ENCODE measurements at regions not wholly inside any gene's neighbourhood (a gene's known extent, or its start where the extent isn't known, plus 50 kb on each side); places are given as distances from the start of the nearest gene placed in this dataset.
A peak's percentile ranks its signal among the peaks of the same experiment; 100 is the strongest.

DNA sequence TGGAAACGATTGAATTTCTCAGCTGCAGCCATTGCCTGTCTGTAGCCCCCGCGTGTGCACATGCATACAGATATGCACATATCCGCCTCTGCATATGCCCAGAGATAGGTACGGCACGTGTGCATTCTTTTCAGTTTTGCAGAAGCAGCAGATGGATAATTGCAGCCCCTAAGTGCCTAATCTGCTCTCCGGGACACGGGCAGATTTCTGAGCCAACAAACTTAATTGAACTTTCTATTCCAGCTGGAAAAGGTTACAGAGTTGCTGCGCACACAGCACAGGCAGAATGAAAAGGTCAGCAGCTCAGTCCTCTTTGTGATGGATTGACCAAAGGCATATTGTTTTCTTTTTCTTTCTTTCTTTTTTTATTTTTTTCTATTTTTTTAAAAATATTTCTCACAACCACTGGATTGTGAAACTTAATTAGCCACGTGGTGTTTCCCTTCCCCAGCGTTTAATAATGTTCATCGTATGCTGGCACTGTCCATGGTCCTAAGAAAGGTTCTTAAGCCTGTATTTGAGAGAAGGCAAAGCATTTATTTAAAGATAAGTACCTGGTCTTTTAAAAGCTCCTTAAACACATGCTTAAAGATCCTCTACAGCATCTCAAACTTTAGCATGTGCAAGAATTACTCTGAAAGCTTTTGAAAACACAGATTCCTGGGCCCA is 270.2 kb upstream of the BRINP1 start:
- DNase-seq (ENCODE audit: low spot score) = peak; percentile 56

DNA sequence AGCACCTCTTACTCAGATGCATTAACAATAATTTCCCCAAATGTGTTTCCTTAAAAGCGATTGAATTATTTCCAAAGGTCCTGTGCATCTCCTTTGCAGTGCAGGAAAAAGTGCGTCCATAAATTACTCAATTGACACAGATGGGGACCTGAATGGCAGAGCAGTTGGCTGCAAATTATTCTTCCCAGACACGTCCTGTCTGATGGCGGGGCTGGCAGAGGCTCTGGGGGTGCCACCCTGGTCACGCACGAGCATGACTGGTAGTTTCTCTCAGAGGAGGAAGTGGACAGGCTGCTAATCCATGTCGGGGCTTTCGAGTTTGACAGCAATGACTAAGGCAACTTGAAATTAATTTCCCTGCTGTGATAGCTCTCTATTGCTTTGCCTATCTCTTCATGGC is 264.8 kb upstream of the BRINP1 start:
- DNase-seq (ENCODE audit: low spot score) = no peak

DNA sequence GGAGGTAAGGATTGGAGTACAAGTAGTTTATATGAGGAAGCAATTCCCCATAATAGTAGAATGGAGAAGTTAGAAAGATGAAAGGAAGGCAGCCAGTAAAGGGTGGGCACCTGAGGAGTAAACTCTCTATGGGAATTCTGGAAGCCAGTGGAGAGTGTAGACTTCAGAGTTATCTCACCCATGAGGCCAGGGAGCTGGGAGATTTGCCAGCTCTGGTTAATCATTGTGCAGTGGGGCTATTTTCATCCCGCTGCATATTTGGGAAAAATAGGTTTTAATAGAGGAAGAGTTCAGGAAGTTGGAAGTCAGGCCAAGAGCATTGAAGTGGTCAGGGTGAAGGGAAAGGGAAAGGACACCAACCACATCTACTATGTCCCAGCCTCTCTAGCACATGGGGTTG is 242.3 kb upstream of the BRINP1 start:
- no peak for DNase-seq (ENCODE audit: low spot score)

DNA sequence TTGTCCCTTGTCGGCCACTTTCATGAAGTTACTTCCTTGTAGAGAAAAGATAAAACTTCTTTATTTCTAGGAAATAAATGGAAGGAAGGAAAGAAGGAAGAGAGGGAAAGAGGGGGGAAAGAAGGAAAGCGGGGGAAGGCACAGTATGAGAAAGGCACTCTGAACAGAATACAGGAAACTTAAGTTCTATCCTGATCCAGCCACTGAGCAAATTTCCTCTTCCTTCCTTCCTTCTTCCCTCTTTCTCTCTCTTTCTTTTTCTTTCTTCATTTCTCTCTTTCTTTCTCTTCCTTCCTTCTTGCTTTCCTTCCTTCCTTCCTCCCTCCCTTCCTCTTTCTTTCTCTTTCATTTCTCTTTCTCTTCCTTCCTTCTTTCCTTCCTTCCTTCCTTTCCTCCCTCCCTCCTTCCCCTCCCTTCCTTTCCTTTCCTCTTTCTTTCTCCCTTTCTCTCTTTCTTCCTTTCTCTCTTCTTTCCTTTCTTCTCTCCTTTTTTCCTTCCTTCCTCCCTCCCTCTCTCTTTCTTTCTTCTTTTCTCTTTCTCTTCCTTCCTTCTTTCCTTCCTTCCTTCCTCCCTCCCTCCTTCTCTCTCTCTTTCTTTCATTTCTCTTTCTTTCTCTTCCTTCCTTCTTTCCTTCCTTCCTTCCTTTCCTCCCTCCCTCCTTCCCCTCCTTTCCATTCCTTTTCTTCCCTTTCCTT is 240.2 kb upstream of the BRINP1 start:
- no peak for DNase-seq (ENCODE audit: low spot score)

DNA sequence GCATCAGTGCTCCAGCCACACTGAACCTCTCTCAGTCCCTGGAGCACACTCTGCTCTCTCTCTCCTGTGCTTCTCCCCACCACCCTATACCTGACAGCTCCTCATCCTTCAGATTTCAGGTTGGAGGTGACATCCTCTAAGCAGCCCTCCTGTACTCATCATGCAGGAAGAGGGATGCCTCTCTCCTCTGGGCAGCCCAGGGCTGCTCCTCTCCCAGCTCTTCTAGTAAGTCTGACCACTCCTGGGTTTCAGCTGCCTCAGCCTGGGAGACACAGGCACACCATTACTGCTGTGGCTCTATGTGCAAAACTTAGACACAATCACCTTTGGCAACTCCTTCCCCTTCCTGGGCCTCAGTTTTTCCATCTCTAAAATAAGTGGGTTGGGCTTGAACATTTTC is 232.4 kb upstream of the BRINP1 start:
- DNase-seq (ENCODE audit: low spot score) = no peak

DNA sequence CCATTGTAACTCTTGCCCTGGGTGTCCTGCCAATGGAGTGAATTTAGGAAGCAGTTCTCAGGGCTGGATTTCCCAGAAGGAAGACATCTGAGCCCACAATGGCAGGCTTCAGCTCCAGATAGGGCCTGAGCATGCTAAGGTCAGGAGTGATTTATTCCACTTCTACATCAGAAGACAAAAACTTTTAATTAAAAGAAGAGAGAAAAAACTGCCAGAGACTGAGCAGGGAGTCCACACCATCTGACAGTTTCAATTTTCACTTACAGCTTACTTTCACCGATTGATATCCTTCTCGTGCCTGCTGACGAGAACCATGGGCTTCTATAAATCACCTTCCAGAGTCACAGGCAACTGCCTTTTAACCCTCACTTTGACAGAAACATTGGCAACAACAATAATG is 228.3 kb upstream of the BRINP1 start:
- no peak for DNase-seq (ENCODE audit: low spot score)

DNA sequence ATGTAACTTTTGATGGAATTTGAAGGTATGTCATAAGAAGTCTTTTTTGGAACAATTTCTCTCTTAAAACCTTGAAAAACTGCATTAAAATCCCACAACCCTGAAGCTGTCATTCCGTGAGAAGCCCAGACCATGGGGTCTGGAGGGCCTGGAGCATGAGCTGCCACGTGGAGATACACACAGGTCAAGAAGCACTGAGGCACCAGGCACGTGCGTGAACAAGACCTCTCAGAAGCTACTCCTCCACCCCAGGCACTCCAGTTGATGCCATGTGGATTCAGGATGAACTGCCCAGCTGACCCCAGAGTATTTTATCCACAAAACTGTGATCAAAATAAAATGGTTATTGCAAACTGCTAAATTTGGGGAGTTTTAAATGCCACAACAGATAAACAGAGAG is 227.5 kb upstream of the BRINP1 start:
- DNase-seq (ENCODE audit: low spot score) = no peak

DNA sequence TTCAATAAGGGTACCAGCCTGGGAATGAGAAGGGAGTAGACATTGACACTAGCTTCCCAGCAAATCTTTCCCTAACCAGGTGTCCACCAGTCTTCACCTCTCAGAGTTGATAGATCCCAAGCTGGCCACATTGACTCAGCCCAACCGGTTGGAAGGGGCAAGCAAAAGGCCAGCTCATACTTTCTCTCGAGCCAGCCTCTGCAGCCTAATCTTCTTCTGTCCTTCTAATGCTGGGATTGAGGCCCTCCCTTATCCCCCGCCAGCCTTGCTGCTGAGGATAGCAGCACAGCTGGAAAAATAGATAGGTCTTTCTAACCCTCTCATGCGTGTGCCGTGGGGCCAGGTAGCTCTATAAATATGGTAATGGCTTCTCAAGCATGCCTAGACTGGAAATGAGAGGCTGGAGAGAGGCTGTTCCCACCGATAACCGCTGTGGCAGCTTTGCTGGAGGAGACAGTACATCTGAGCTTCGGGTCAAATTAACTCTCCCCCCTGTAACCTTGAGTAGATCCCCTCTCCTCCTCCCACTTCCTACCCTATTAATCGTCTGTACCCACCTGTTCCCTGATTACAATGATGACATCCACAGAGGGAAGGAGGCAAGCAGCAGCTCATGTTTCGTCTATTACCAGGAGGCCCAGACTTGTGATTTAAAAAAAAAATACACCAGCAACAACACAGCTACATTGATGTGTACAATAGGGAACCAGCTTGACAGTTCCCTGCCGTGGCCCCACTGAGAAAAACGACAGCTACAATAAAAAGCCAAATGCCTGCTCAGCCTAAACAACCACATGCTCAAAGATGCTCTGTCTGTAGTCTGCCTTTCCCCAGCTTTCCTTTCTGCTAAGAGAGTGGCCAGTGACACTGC is 219.9 kb upstream of the BRINP1 start:
- DNase-seq (ENCODE audit: low spot score) = no peak

DNA sequence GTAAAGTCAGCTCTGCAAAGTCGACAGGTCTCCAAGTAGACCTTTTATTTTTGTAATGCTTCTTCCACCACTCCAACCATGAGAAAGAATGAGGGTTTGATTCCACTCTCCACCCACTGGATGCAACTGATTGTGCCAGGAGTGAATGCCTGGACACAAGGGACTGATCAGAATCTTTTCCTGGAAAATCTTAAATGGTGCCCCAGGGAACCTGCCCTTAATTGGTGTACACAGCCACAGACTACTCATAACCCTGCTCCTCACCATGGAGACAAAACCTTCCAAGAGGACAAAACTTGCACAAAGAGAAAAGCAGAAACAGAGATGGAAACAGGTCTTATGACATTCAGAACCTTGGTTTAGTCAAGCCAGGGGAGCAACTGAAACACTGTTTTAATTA is 208.6 kb upstream of the BRINP1 start:
- DNase-seq (ENCODE audit: low spot score) = no peak

DNA sequence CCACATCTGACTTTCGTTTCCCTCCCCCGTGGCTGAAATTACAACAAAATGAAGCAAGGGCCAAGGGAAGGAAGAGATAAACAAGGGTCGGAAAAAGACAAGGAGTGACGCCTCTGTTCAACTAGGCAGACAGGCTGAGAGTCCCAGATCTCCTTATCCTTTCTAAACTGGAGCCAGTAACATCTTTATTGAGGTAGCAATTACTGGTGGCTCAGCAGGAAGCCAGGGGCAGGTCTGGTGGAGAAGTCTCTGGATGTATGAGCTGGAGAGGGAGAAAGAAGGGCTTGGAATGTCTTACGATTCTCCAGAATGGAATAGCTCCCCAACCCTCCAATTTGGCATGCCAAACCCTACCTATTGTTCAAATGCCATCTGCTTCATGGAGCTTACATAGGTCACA is 190.8 kb upstream of the BRINP1 start:
- no peak for DNase-seq (ENCODE audit: low spot score)

DNA sequence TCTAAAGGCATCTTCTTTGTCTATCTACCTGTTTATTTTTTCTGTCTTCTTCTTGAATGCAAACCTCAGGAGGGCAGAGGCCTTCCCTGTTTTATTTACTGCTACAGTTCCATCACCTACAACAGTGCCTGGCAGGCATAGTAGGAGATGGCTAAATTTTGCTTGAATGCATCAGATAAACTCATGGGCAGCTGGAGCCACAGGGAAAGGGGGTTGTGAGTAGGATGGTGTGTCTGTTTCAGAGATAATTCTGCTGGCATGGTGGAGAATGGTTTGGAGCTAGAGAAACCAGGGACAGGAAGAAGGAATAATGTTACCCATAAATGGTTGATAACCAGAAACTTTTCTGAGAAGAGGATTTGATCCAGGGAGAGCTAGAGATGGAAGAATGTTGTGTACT is 189.8 kb upstream of the BRINP1 start:
- DNase-seq (ENCODE audit: low spot score) = no peak

DNA sequence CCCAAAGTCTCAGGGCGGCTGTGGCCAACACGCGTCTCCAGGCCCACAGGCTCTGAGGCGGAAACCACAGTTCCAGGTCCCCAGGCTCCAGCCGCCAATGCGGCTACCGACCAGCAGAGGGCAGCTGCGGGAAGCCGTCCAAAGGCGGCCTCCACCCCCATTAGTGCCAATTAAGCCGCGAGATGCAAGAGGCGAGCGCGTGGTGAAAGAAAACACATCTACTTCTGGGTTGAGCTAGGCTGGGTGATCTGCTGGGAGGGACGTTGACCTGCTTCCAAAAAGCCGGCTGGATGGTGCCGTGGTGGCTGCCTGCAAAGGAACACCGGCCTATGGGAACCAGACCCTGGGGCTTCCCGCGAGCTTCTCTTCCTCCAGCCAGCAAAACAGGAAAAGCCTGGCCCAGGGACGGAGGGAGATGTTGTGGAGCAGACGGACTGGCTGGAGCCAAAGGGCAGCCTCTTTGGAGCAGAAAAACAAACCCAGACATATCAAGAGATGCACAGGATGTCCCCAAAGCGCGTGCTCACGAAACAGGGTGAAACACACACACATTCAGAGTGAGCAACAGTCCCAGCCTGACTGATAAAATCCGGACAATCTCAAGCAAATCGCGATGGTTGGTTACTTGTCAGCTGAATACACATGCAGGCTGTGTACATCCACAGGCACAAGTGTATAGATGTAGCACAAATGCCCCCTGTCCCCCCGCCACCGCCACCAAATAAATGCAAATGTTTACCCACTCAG is 187.1 kb upstream of the BRINP1 start:
- peak; percentile 86 for DNase-seq (ENCODE audit: low spot score)

DNA sequence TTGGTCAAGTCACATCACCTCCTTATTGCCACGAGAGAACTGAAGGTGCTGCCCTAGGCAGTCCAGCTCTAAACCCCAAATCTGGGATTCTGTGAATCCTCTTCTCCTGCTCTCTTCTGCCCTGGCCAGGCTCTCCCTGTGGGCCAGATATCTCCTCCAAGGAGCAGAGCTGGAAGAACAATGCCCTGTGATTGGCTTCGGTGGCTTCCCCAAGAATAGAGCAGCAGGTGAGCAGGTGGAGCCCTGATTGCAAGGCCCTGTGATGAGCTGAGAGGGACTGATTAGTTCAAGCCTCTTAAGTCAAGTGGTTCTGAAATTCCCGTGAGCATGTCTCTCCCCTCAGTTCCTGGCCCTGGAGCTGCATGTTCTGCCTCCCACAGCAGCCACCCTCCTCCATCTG is 175.3 kb upstream of the BRINP1 start:
- DNase-seq (ENCODE audit: low spot score) = no peak

DNA sequence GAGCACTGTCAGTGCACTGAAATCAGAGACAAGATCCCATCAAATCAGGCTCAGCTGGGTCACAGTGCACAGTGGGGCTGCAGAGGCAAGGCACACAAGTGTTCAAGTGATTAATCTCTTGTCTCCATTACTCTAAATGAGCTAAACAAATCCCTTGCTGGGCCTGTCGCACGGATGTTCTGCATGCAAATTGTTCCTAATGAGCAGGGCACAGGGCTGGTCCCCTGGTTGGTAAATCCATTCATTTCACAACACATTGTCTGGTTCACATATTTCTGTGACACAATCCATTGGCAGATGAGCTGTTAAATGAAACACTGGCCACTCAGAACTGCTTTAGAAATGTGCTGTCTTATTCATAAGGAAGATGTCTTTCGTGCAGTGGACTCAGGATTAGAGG is 167.9 kb upstream of the BRINP1 start:
- no peak for DNase-seq (ENCODE audit: low spot score)

DNA sequence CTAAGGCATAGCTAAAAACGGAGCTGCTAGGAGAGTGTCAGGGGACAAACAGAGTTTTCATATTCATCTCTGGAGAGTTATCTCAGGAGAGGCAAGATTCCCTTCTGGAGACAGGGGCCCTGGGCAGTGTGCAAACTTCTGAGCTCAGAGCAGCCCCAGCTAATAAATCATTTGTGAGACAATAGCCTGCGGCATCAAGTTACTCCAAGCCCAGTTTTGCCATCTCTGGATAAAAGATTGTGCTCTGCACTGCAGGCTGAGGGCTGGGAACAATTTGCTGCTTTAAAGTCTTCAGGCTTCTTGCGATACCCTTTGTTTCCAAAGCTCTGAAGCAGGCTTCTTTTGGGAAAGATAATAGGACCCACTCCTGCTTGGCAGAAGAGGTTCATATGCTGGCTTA is 164.3 kb upstream of the BRINP1 start:
- no peak for DNase-seq (ENCODE audit: low spot score)

DNA sequence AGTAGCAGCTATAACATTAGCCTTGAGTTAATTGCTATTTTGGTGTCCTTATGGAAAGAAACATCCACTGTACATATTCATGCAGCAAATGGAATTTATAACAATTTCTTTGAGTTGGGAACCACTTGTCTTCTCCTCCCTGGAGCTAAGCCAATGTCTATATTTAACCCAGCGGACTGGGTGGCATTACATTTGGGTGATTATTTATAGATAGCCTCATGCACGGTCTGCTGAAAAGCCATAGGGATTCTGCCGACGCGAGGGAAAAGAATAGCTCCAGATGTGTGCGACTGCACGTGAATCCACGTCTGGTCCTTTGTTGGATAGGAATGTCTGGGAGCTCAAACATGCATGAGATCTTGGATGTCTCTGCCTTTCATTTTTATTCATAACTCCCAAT is 157.5 kb upstream of the BRINP1 start:
- DNase-seq (ENCODE audit: low spot score) = no peak

DNA sequence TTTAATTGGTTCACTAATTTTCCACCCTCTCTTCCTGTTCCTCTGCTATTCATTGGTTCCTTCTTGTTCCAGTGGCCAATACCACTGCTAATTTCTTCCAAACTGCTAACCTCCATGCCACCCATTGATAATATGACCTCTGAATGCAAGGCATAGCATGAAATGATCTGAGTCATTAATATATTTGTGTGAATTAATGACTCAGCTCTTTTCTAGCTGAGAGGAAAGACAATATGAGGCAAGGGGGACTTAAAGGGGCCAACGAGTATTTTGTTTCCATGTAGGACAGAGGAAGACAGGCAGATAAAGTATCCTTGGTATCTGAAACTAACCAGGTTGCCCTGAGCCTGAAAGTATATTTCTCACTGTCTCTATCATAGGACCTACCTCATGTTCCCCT is 154.3 kb upstream of the BRINP1 start:
- no peak for DNase-seq (ENCODE audit: low spot score)

DNA sequence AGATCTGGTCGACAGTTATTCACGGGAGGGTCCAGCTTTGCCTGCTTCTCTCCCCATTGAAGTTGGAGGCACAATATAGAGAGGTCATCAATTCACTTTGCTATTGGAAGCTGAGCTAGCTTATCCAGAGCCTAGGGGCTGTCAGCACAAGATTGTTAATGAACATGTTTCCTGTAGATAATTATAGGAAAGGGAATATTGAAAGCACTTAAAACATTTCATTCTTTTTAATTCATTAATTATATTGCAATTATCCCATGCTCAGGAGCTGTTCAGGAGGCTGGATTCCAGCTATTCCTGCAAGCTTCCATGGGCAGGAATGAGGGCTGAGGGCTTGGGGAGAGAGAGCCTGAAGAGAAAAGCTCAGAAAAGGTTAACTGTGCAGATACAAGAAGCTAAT is 153.1 kb upstream of the BRINP1 start:
- DNase-seq (ENCODE audit: low spot score) = no peak

DNA sequence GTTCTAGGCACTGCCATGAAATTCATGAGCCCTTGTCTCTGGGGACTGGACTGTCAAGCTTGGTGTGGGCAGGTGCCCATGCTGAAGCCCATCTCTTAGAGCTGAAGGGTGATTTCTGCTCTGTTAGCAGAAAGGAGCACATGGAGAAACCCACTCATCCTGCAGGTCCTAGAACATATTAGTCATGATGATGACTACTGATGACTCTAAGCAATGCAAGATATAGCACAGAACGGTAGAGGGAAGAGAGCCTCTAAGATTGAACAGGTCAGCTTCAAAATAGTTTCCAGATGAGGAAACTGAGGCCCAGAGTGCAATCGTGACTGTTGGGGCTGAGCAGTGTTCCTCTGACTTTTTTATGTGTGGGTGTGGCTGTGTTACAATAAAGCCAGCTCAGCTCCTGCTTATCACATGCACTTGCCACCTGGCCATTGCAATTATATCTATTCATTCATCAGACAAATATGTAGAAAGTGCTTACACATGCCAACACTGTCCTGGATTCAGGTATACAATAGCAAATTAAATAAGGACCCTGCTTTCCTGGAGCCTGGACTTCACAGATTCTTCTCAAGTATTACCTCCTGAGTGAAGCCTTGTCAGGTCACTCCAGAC is 140.2 kb upstream of the BRINP1 start:
- no peak for DNase-seq (ENCODE audit: low spot score)

DNA sequence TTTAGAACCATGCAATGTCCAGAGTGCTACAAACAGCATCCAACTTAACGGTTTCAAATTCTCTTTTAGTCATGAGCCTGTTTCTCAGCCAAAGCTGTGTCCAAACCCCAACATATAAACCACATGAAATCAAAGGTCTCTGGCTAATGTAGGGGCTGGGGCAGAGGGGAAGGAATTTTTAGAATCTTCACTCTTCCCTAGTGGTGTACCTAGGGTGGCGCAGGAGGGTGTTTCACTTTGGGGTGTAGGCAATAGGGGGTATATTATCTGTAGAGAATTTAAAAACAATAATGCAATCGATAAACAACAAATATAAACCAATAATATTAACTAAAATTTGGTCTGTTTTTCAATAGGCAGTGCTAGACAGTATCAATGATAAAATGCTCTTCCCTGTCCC is 132.1 kb upstream of the BRINP1 start:
- DNase-seq (ENCODE audit: low spot score) = no peak

DNA sequence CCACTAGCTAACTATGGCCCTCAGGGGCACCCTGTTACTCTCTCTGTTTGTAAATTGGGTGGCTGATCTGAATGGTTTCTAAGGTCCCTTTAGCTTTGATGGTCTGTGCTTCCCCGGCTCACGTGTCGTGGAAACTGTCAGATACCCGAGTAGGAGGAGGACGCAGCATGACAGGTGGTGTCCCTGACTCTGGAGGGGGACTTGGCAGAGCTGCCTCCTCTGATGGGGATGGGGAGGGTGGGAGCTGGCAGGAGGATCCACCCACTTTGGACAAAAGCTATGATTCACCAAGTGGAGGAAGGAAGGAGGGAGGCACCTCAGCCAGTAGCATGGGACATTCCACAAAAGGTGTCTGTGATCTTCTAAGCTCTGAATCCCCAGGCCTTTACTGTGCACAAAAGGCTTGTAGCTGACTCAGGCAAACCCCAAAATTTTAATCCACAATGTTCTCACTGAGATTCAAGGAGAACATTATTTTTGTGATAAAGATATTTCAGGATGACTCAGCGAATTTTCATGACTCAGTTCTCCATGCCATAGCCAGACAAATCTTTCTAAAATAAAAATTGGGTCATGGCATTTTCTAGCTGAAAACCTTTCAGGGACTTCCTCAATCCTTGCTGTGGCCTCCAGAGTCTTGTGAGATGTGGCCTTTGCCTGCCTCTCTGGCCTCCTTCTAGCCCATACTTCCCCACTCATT is 131.0 kb upstream of the BRINP1 start:
- no peak for DNase-seq (ENCODE audit: low spot score)
